ENCODE measurements at regions not wholly inside any gene's neighbourhood (a gene's known extent, or its start where the extent isn't known, plus 50 kb on each side); places are given as distances from the start of the nearest gene placed in this dataset.

- TF ChIP-seq CTCF (conservative IDR thresholded peaks at IDR 0.05 in 1 of 2, IDR thresholded peaks at IDR 0.05 in 1 of 2; ENCODE audit: low read depth in 1 of 2, low read length in 2 of 2) (no peak), EZH2 (IDR thresholded peaks at IDR 0.05; ENCODE audit: low read length, missing control alignments) (no peak)
These were observed 112.0 kb downstream of the NPIPB5 start for GRCh38 chr16:22622703-22623102.
